GM21619 (cell line): ENCODE measurements at regions not wholly inside any gene's neighbourhood (a gene's known extent, or its start where the extent isn't known, plus 50 kb on each side); places are given as distances from the start of the nearest gene placed in this dataset.

Source experiments
- ATAC-seq: cut with Tn5 transposase; IDR thresholded peaks from one replicate; pipeline ENCODE4 v1.9.1; 2021; ENCODE audit not compliant: unreplicated experiment

GRCh38 chr15:100809587-100809986 lies 70.0 kb upstream of the ALDH1A3 start:
- ATAC-seq = no peak

- no peak for ATAC-seq
Observed at GRCh38 chr15:100810229-100810628, 69.4 kb upstream of the ALDH1A3 start.

GRCh38 chr15:100810831-100811230 lies 68.8 kb upstream of the ALDH1A3 start:
- ATAC-seq = no peak

- no peak for ATAC-seq
Observed at GRCh38 chr15:100812802-100813201, 66.8 kb upstream of the ALDH1A3 start.

- ATAC-seq = no peak
Observed at GRCh38 chr15:100818927-100819326, 60.7 kb upstream of the ALDH1A3 start.

- no peak for ATAC-seq
Observed at GRCh38 chr15:100820528-100820927, 59.1 kb upstream of the ALDH1A3 start.

- no peak for ATAC-seq
Observed at GRCh38 chr15:100821327-100821726, 58.3 kb upstream of the ALDH1A3 start.

- ATAC-seq = no peak
Observed at GRCh38 chr15:100824211-100824610, 55.4 kb upstream of the ALDH1A3 start.

GRCh38 chr15:100829457-100829856 lies 50.2 kb upstream of the ALDH1A3 start:
- no peak for ATAC-seq
